Epidermal melanocyte (primary cell): ENCODE measurements at regions not wholly inside any gene's neighbourhood (a gene's known extent, or its start where the extent isn't known, plus 50 kb on each side); places are given as distances from the start of the nearest gene placed in this dataset.

ENCODE experiments used
- DNase-seq: peaks from one replicate; pipeline ENCODE4 v3.0.0; 2011; ENCODE audit warnings: low spot score; ENCODE audit not compliant: insufficient read length

DNA sequence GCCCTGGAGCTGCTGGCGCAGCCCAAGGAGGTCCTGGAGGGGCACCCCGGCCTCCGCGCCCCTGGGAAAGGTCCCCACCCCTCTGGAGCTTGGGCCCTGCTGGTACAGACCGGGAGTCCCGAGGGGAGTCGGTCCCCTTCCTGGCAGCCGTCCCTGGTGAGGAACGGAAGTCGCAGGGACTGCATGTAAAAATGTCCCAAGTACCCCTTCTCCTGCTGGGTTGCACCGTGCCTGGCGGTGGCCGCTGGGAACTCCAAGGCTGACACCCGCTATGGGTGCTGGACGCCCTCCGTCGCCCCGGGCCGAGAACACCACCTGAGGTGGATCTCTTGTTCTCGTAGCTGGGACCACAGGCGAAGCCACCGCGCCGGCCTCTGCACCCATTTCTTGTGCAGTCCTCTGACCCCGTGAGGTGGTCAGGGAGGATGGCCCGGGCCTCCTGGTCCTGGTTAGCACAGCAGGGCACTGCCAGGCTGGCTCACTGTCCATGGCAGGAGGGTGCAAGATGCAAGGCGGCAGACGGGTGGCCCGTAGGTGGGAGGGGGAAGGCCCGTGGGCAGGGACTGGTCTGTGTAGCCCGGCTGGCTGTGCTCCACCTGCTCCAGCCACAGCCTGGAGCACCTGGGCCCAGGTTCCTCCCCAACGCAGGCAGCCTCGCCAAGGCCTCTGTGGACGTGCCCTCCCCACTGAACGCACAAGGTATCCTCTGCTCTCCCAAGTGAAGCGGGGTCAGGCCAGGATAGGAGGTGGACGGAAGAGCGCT, 165.2 kb downstream of the IGLL1 start:
- DNase-seq, result no peak

DNA sequence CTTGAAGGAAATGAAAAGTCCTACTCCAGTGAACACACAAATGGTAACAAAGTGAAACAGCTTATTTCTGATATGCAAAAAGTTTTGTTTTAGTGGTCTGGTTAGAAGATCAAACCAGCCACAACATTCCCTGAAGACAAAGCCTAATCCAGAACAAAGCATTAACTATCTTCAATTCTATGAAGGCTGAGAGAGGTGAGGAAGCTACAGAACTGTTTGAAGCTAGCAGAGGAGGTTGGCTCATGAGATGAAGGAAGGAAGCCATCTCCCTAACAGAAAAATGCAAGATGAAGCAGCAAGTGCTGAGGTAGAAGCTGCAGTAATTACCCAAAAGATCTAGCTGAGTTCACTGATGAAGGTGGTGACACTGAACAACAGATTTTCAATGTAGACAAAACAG, 168.4 kb downstream of the IGLL1 start:
- no peak for DNase-seq

DNA sequence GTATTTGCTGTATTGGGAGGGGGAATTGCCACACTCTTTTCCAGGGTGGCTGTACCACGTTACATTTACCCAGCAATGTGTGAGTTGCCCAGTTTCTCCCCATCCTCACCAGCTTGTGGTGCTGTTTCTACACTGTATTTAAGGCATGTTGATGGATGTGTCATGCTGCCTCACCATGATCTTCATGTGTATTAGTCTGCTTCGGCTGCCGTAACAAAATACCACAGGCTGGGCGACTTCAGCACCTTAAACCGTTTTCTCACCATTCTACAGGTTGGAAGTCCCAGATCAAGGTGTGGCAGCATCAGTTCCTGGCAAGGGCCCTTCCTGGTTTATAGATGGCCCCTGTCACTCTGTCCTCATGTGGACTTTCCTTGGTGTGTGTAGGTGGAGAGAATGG, 169.7 kb downstream of the IGLL1 start:
- DNase-seq, result no peak

DNA sequence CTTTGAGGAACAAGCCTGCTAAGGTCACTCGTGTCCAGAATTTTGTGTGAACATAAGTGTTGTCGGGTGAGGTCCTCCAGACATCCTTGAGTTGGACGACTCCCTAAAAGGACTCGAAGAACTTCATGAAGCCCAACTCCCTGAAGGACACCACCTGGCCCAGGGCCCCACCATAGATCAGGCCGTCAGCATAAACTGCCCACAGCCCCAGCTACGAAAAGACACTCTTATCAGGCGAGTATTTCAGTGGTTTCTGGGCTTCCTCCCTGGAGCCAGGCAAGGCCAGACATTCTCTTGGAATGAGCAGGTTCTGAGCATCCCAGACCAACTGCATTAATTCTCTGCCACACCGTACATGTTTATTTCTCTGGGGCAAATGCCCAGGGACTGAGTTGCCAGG, 170.1 kb downstream of the IGLL1 start:
- DNase-seq, result no peak

DNA sequence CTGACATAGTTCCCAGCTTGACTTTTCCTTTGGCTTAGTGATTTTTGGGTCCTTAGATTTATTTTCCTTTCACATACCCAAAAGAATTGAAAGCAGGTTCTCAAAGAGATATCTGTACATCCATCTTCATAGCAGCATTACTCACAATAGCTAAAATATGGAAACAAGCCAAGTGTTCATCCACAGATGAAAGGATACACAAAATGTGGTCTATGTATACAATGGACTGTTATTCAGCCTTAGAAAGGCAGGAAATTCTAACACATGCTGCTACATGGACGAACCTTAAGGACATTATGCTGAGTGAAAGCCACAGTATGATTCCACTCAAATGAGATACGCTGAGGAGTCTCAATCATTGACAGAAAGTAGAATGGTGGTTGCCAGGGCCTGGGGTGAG, 171.8 kb downstream of the IGLL1 start:
- DNase-seq, result no peak

DNA sequence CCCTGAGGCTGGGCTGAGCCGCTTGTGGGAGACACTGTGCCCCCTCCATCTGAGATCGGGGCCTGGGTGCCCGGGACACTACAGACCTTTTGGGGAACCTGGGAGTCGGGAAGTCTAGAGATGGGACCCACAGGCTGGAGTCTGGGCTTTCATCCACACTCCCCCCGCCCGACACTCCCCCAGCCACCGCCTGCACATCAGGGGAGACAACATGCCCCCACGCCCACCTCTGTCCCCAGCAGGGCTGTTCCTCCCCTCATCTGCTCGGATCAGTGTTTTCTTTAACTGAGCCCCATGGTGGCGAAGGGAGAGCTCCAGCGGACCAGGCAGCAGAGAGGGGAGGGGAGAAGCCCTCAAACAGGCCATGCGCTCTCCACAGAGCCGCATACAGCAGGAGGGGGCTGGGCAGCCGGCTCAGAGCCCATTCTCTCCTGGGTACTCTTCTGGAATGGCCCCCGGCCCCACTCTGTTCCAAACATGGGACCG, 174.7 kb downstream of the IGLL1 start:
- DNase-seq, result no peak

DNA sequence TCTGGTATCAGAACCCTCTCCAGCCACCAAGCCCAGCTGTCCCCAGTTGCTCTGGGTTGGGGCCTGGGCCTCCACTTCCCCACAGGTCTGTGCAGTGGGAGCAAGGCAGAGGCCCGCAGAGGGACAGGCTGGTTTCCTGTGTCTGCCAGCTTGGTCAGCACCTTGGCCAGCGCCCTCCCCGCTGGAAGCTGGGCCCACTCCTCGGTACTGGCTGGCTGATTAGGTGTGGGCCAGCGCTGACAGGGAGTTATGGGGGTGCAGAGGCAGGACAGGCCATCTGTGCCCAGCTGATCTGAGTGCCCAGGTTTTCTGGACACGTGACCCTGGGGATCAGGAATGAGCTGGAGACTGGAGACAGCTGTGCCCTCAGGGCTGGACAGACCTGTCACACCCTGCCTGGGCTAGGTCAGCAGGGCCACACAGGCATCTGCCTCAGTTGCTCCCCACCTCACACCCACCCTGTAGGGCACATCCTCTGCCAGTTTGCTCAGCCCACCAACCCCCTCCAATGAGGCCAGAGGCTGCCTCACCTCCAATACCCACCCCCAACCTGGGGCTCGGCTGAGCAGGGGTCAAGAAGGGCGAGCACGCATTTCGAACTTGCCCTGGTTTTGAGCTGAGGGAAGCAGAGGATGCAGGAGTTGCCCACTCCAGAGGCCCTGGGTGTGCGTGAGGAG, 175.3 kb downstream of the IGLL1 start:
- no peak for DNase-seq

DNA sequence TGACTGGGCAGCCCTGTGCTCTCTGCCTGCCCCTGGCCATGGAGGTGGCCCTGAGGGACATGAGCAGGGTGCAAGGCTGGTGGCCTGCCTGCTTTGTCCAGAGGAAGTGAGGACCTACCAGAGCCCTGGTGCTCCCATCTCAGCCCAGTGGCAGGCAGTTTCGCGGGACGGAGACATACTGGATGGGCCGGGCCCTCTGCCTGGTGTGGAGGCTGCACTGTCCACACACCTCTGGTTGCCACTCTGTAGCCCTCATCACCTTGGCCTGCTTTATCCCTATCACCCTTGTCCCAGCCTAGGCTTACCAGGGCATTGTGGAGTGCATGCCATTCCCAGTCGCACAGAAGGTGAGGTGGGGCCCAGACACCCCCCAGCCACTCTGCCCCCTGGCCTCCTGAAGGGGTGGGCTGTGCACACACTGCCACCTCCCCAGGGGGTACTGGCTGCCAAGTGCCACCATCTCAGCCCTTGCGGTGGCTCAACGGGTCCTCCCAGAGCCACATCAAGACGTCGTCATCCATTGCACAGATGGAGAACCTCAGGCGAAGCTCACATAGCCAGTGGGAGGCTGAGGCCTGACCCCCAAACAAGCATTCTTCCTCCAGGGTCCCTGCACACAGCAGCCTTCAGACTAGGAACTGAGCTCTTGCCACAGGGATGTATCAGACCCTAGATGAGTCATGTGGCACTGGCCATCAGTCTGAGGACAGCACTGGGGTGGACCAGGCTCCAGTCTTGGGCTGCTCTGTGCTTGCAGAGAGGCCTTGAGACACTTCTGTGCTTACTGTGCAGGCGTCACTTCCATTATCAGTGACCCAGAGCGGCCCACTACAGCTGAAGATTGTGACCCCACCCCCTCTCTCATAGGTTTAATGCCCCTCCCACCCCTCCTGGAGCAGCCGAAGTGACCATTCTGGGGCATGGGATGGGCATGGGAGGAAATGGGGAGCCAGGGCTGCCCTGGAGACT, 176.1 kb downstream of the IGLL1 start:
- DNase-seq, result no peak

DNA sequence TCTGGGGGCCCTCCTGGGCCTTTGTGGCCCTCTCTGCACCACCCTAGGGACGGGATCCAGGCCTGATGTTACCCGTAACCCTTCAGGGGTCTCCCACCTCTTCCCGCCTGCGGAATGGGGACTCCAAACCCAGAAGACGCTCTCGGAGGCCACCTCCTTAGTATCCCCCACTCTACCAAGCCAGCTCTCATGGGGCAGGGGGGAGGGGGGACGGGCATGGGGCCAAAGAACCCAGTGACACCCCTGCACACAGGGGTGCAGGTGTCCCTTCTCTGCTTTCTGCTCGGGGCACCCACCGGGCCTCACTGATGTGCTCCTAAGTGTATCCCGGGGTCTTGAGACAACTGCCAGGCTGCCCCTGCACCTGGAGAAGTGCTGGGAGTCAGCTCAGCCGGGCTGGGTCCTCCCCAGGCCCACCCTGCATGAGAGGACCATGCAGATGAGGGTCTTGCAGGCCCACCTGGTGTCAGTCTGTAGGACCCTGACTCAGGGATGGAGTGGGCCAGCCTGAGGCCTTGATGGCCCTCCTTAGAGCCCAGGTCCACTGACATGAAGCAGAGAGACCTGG, 176.9 kb downstream of the IGLL1 start:
- DNase-seq, result no peak

DNA sequence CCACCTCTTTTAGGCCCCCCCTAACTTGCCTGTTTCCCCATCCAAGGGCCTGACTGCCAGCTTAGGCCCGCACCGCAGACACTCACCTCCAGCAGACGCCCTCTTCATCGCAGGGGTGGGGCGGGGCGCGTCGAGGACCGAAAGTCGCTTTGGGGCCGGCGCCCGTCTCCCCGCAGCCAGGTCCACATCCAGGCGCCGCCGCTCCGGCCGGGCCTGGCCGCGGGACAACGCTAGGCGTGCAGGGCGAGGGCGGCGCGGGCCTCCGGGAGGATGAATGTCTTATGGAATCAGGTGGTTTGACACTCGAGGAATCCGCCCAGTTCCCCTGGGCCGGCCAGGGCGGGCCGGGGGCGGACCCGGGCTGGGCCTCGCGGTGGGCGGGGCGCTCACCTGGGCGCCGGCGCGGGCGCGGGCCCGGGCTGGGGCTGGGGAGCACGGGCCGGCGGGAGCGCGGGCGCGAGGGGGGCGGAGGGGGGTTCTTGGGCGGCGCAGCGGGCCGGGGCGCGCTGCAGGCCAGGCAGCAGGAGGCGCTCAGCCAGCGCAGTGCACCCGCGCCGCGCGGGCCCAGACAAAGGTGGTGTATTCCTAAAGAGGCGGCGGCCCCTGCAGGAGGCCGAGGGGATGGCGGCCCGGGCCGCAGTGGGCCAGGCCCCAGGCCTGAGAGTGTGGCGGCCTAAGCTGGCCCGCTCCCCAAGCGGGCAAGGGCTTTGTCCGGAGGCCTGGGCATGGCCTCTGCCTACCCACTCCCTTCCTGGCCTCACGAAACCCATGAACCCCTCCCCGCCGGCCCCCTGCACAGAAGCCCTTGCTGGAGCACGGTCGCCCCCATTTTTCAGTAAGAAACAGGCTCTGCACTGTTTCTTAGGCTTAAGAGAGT, 177.6 kb downstream of the IGLL1 start:
- no peak for DNase-seq

DNA sequence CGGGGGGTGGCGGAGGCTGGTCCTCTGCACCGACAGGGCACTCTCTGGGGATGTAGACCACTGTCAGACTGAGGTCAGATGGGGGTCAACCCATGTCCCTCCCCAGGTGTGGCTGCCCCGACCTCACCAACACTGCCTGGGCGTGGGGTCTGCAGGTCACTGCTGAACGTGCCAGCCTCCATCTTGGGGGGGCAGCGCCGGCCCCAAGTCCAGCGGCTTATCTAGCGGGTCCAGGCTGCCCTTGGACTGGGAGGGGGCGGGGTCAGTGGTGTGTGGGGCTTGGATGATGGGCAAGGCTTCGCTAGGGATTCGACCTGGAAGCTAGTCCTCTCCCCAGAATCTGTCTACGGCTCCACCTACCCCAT, 178.2 kb downstream of the IGLL1 start:
- no peak for DNase-seq

DNA sequence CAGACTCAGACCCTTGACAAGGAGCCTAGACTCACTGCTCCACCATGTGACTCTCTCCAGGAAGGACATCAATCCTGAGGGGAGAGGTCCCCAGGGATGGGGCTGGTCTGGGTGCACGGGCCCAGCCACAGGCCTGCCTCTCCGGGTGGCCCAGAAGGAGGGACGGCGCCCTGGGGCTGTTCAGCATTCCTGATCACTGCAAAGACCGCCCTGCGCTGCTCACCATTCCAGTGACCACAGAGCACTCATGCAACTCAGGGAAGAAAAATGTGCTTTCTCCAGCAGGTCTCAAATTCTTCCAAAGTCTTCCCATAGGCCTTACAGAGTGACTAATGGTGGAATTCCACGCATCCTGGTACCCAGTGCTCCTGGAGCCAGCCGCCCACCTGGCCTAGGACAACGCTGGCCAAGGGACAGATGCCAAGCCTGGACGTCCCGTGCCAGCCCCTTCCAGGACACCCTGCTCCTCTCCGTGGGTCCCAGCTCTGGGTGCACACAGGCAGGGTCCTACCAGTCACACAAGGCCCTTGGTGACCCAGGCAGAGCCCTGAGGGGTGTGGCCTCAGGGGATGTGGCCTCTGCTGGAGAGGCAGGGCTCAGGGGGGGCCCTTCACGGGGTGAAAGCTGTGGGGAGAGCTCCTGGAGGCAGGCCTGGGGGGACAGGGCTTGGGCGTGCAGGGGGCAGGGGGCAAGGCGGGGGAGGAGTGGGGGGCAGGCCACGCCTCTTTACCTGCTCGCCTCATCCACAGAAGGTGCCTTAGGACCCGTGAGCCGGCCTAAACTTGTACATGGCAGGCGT, 178.8 kb downstream of the IGLL1 start:
- DNase-seq, result no peak

DNA sequence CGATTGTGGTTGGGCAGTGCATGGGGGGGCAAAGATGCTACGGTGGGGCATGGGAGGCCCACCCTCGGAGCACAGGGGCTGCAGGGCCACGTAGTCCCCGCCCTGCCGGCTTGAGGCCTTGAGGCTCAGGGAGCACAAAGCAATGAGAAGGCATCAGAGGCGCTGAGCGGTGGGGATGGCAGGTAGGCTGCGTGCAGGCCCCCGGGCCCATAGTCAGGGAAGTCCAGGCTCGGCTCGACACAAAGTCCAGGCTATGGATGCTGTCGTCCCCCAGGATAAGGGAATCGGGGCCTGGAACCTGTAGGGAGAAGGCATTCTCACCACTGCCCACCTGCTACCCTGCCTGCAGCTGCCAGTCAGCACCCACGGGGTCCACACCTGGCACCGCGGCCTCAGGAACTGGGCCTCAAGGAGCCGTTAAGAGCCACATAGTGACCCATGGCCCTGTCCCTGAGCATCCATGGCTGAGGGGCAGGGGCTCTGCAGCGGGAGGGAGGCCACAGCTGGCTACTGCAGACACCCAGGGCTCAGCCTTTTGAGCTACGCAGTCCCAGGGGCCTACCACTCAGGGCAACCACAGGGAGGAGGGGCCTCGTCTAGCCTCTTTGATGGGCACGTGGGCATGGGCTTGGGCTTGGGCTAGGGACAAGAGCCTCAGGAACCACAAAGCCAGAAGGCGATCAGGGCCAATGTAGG, 179.7 kb downstream of the IGLL1 start:
- no peak for DNase-seq

DNA sequence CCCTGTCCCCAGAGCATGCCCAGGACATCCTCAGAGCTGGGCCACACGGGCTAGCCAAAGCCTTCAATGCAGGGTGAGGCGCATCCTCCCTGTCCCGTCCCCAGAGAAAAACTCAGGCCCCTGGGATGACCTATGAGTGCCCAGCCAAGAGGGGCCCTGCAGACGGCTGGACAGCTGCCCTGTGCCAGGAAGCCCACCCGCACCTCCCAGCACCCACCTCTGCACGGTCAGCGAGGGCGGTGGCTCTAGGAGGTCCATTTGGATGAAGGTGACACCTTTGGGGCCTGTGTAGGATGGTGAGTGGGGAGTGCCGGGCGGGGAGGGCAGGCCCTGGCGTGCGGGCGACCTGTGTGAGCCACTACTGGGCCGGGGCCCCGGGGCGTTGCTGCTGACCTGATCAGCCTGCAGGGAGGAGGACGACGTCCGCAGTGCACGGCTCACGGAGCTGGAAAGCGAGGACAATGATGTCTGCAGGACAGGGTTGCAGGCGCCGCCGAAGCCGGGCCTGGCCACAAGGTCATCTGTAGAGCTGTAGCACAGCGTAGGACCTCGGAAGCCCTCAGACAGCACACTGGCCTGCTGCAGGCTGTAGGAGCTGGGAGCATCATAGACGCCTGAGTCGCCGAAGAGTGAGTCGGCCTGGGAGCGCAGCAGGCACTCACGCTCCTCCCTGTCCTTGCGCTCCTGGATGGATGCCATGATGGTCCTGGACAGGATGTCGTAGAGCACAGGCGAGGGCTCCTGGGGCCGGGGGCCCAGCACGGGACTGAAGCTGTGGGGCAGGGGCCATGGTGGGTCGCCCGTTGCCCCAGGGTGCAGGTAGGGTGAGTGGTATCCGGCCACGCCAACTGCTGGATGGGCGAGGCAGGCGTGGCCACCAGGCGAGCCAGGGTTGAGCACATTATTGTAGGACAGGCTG, 180.5 kb downstream of the IGLL1 start:
- no peak for DNase-seq

DNA sequence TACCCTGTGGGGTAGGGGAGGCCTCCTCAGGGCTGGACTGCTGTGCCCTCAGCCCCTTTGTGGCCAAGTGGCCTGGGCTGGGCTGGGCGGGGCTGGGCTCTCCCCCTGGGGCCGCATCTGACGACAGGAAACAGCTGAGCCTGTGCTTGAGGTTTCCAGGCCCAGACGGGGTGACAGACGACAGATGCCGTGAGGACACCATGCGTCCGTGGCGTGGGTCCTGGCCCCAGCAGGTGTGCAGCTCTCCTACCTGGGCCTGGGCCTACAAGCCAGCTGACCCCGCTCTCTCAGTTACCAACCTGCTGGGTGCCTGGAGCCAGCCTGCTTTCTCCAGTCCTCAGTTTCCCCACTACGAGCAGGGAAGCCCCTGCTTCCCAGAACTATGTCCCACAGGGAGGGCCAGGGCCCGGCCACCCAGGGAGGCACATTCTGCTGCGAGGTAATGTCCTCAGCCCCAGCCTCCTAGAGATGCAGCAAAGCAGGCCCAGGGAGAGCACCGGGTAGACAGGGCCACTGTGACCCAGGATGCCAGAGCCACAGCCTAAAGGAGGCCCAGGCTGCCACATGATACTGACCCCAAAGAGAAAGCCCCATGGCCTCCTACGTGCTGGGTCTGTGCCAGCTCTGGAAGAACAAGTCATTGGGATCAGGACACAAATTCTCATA, 181.3 kb downstream of the IGLL1 start:
- no peak for DNase-seq

DNA sequence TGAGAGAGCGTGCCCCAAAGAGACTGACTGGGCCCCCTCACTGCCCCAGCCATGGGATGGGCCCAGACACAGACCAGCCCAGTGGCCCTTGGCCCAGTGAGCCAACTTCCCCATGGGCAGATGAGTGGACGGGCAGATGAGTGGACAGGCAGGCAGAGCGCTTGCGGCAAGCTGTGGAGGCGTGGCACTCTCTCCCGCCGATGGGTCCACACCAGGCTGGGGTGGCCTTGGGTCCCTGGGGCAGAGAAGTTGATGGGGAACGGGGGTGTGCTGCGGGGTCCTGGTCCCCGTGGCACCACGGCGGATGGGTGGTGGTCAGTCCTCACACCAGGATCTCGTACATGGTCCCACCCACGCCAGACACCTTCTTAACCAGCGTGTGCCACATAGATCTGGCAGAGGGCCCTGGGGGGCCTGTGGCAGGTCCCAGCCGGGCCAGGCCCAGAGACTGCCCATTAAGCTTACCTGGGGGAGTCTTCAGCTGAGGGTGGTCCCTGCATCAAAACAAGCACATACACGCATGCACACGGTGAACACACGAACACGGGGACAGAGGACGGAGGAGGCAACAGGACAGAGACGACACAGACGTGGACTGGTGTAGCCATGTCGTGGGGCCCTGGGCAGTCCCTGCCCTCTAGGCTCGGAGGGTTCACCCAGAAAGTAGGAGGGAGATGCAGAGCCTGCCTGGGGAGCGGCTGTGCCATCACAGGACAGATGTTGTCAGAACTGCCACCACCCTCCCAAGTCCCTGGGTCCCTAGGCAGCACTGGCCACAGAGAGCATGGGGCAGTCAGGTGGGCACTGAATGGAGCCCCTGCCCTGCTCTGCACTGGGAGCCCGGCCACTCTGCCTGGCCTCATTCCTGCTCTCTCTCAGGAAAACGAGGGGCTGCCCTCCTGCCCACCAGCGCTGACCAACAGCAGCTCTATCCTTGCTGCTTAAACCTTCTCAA, 182.2 kb downstream of the IGLL1 start:
- no peak for DNase-seq
